ENCODE measurements at regions not wholly inside any gene's neighbourhood (a gene's known extent, or its start where the extent isn't known, plus 50 kb on each side); places are given as distances from the start of the nearest gene placed in this dataset.

GRCh38 chr10:130479146-130479545, 343.0 kb downstream of the GLRX3 start:
- no peak for DNase-seq
- Histone ChIP-seq H3K4me1 (ENCODE audit: insufficient read depth) (no peaks in the 10 kb centered on the region), H3K27me3 (no peaks in the 10 kb centered on the region), H3K27ac (no peak overlapping the region), H3K9me3 (no peaks in the 10 kb centered on the region), H3K4me3 (no peak overlapping the region), H3K36me3 (no peaks in the 10 kb centered on the region)
- TF ChIP-seq CTCF (IDR thresholded peaks at IDR 0.05) (no peak), EP300 (IDR thresholded peaks at IDR 0.05) (no peak), POLR2A (IDR thresholded peaks at IDR 0.05) (no peak)
- intact Hi-C loops (cut with DNase I), result no loop called here
- 67 to 84% (median 69%) methylated on average over 6 to 7 of the region's 7 CpGs for WGBS, 3 donors

GRCh38 chr10:130479926-130480325, 343.7 kb downstream of the GLRX3 start:
- Histone ChIP-seq H3K9me3 (no peaks in the 10 kb centered on the region), H3K27ac (no peak overlapping the region), H3K36me3 (no peaks in the 10 kb centered on the region), H3K27me3 (no peaks in the 10 kb centered on the region), H3K4me3 (no peak overlapping the region), H3K4me1 (ENCODE audit: insufficient read depth) (no peaks in the 10 kb centered on the region)
- intact Hi-C loops (cut with DNase I), result no loop called here
- WGBS, 3 donors, result 76 to 83% (median 82%) methylated on average over 8 of the region's 8 CpGs
- no peak for DNase-seq
- TF ChIP-seq CTCF (IDR thresholded peaks at IDR 0.05), result no peak
- no peak for TF ChIP-seq POLR2A (IDR thresholded peaks at IDR 0.05)
- no peak for TF ChIP-seq EP300 (IDR thresholded peaks at IDR 0.05)

GRCh38 chr10:130480491-130480890, 344.3 kb downstream of the GLRX3 start:
- no peak for DNase-seq
- Histone ChIP-seq H3K27ac (no peak overlapping the region), H3K36me3 (no peaks in the 10 kb centered on the region), H3K9me3 (no peaks in the 10 kb centered on the region), H3K4me3 (no peak overlapping the region), H3K4me1 (ENCODE audit: insufficient read depth) (no peaks in the 10 kb centered on the region), H3K27me3 (no peaks in the 10 kb centered on the region)
- no peak for TF ChIP-seq CTCF (IDR thresholded peaks at IDR 0.05)
- TF ChIP-seq EP300 (IDR thresholded peaks at IDR 0.05), result no peak
- TF ChIP-seq POLR2A (IDR thresholded peaks at IDR 0.05), result no peak
- intact Hi-C loops (cut with DNase I), result no loop called here
- WGBS, 3 donors, result 86 to 88% (median 87%) methylated on average over 16 of the region's 16 CpGs

DNA sequence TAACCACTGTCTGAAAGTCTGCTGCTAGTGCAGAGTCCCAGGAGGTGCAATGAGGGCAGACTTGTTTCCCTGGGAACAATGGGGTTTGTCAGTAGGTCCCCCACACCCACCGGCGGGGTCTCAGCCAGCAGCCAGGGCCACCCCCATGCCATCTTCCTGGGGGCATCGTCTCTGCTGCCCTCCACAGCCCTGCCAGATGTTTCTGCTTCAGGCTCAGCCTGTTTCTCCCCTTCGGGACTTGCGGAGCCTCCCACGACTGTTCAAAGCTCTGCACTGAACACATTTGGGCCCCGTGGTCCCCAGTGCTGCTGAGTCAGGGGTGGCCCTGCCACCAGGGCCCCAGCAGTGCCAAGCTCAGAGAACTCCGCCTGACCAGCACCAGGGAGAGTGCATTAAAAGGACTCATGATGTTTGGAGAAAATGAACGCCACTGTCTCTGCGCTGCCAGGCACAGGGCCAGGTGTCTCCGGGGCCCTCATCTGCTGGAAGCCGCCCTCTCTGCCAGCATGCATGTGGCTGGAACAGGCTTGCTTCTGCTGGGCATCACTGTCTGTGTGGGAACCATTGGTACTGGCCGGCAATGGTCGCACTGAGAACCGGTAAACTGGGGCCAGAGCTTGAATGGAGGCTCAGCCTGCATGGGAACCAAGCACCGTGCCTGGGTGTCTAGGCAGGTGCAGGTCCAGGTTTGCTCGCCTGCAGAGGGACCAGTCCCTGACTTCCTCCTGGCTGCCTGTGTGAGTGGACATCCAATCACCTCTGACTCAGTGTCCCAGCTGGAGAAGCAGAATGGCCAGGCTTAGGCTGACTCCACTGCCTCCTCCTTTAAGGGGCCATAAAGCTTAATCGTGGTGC, 345.1 kb downstream of the GLRX3 start:
- H3K27me3 ChIP-seq, result no peaks in the 10 kb centered on the region
- WGBS, 3 donors, result 64 to 69% (median 68%) methylated on average over 17 to 18 of the region's 18 CpGs
- no peak for DNase-seq
- no peaks in the 10 kb centered on the region for H3K9me3 ChIP-seq
- no peak overlapping the region for H3K4me3 ChIP-seq
- no peaks in the 10 kb centered on the region for H3K4me1 ChIP-seq (ENCODE audit: insufficient read depth)
- no peak overlapping the region for H3K27ac ChIP-seq
- intact Hi-C loops (cut with DNase I), result no loop called here
- H3K36me3 ChIP-seq, result no peaks in the 10 kb centered on the region
- TF ChIP-seq CTCF (IDR thresholded peaks at IDR 0.05) (no peak), POLR2A (IDR thresholded peaks at IDR 0.05) (no peak), EP300 (IDR thresholded peaks at IDR 0.05) (no peak)

All from ovary (tissue), 7 donors.